ENCODE measurements at regions not wholly inside any gene's neighbourhood (a gene's known extent, or its start where the extent isn't known, plus 50 kb on each side); places are given as distances from the start of the nearest gene placed in this dataset.

DNA sequence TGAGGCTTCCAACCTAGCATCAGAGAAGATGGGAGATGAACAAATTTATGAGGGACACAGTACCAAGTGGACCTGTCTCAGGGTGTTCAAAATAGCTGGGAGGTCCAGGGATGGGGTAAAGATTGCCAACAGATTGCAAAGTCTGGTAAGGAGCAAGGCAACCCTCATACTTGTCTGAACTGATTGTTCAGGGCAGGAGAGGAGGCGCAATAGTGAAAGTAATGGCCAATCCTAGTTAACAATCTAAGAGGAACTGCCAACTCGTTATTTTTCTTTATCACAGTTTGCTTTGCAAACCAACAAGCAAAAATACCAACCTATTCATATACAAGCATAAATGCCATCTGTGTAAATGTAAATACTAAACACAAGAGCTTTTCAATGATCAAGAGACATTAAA is 78.4 kb upstream of the S1PR1 start:
- in situ Hi-C loops (cut with MboI; ENCODE audit: low sequenced_read_pairs, unreplicated experiment): no loop called here
- DNase-seq (ENCODE audit: low spot score): no peak

GRCh38 chr1:101154547-101154946 is 82.3 kb upstream of the S1PR1 start:
- in situ Hi-C loops (cut with MboI; ENCODE audit: low sequenced_read_pairs, unreplicated experiment): no loop called here
- TF ChIP-seq, protein P1, sequence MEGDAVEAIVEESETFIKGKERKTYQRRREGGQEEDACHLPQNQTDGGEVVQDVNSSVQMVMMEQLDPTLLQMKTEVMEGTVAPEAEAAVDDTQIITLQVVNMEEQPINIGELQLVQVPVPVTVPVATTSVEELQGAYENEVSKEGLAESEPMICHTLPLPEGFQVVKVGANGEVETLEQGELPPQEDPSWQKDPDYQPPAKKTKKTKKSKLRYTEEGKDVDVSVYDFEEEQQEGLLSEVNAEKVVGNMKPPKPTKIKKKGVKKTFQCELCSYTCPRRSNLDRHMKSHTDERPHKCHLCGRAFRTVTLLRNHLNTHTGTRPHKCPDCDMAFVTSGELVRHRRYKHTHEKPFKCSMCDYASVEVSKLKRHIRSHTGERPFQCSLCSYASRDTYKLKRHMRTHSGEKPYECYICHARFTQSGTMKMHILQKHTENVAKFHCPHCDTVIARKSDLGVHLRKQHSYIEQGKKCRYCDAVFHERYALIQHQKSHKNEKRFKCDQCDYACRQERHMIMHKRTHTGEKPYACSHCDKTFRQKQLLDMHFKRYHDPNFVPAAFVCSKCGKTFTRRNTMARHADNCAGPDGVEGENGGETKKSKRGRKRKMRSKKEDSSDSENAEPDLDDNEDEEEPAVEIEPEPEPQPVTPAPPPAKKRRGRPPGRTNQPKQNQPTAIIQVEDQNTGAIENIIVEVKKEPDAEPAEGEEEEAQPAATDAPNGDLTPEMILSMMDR (IDR thresholded peaks at IDR 0.05; ENCODE audit: borderline replicate concordance, control extremely low read depth, extremely low read depth, insufficient read depth, missing control alignments): no peak
- no peak for DNase-seq (ENCODE audit: low spot score)

More for the DNA sequence above, 78.4 kb upstream of the S1PR1 start:
- TF ChIP-seq, protein P1 (IDR thresholded peaks at IDR 0.05; ENCODE audit: borderline replicate concordance, control extremely low read depth, extremely low read depth, insufficient read depth, missing control alignments): no peak

- TF ChIP-seq, protein P1 (IDR thresholded peaks at IDR 0.05; ENCODE audit: borderline replicate concordance, control extremely low read depth, extremely low read depth, insufficient read depth, missing control alignments): no peak
- in situ Hi-C loops (cut with MboI; ENCODE audit: low sequenced_read_pairs, unreplicated experiment): no loop called here
- no peak for DNase-seq (ENCODE audit: low spot score)
These were observed 83.1 kb upstream of the S1PR1 start for GRCh38 chr1:101153692-101154091.

DNA sequence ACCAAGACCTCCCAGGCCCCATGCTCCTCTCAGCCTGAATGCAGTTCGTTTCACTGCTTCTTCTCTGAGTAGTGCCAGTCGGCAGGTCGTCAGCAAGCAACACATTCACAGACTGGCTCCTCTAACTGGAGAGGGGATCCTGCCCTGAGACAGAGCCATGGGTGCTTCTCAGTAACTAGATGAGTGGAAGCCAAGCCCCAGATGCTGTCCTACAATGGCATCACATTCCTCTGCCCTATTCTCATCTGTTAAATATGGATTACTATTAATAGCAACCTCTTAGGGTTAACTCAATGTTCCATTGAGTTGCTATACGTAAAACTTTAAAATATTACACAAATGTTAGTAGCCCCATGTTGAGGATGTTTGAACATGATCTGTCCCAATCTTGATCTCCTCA is 84.2 kb upstream of the S1PR1 start:
- no peak for DNase-seq (ENCODE audit: low spot score)
- TF ChIP-seq, protein P1 (IDR thresholded peaks at IDR 0.05; ENCODE audit: borderline replicate concordance, control extremely low read depth, extremely low read depth, insufficient read depth, missing control alignments): no peak
- in situ Hi-C loops (cut with MboI; ENCODE audit: low sequenced_read_pairs, unreplicated experiment): no loop called here

DNA sequence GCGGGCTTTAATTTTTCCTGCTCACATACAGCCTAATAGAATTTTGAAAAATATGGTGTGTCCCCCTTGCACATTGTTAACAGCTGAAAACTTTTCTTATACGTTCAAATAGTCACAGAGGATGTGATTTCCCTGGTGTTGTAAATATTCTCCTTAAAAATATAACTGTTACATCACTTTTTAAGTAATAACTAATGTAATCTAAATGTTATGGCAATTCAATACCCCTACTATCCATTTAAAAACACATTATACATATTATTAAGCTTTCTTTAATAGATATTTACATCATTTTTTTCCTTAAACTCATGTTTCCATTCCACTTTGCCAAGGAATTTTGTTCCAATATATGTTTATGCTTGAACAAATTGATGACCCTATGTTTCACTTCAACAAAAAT is 85.5 kb upstream of the S1PR1 start:
- in situ Hi-C loops (cut with MboI; ENCODE audit: low sequenced_read_pairs, unreplicated experiment): no loop called here
- TF ChIP-seq, protein P1 (IDR thresholded peaks at IDR 0.05; ENCODE audit: borderline replicate concordance, control extremely low read depth, extremely low read depth, insufficient read depth, missing control alignments): no peak
- no peak for DNase-seq (ENCODE audit: low spot score)

- TF ChIP-seq, protein P1 (IDR thresholded peaks at IDR 0.05; ENCODE audit: borderline replicate concordance, control extremely low read depth, extremely low read depth, insufficient read depth, missing control alignments): no peak
- in situ Hi-C loops (cut with MboI; ENCODE audit: low sequenced_read_pairs, unreplicated experiment): no loop called here
- DNase-seq (ENCODE audit: low spot score): no peak
These were observed 86.1 kb upstream of the S1PR1 start for GRCh38 chr1:101150670-101151069.

- TF ChIP-seq, protein P1 (IDR thresholded peaks at IDR 0.05; ENCODE audit: borderline replicate concordance, control extremely low read depth, extremely low read depth, insufficient read depth, missing control alignments): no peak
- DNase-seq (ENCODE audit: low spot score): no peak
- in situ Hi-C loops (cut with MboI; ENCODE audit: low sequenced_read_pairs, unreplicated experiment): no loop called here
These were observed 86.6 kb upstream of the S1PR1 start for GRCh38 chr1:101150266-101150665.
